Stimulated activated naive B cell treated with anti-CD40 and anti-IgM and Interleukin-4, amounts not matched to agents 10 μg/mL and 1 μg/mL and 100 μg/mL, for 72 hours (primary cell): ENCODE measurements at regions not wholly inside any gene's neighbourhood (a gene's known extent, or its start where the extent isn't known, plus 50 kb on each side); places are given as distances from the start of the nearest gene placed in this dataset.

Experiments
- ATAC-seq, 2 donors: fragments of 150-1000 bp; cut with Tn5 transposase; replicated peaks; 2 replicates each; pipeline ENCODE4 v1.10.0; 2021; ENCODE audit warnings: moderate library complexity in 1 of 2
- DNase-seq: peaks from one replicate; pipeline ENCODE4 v3.0.0; 2021
- H3K27ac Mint-ChIP-seq: one replicate; pipeline ENCODE4 v1.8.0; 2022; ENCODE audit warnings: mild to moderate bottlenecking, mixed read lengths
- H3K27me3 Mint-ChIP-seq, 2 donors: one replicate each; pipeline ENCODE4 v1.8.0; 2022; ENCODE audit warnings: mixed read lengths in 2 of 2
- H3K36me3 Mint-ChIP-seq, 2 donors: one replicate each; pipeline ENCODE4 v1.8.0; 2022; ENCODE audit warnings: mixed read lengths in 2 of 2, mild to moderate bottlenecking in 1 of 2
- H3K4me1 Mint-ChIP-seq, 2 donors: one replicate each; pipeline ENCODE4 v1.8.0; 2022; ENCODE audit warnings: mixed read lengths in 2 of 2, mild to moderate bottlenecking in 1 of 2
- H3K4me3 Mint-ChIP-seq, 2 donors: one replicate each; pipeline ENCODE4 v1.8.0; 2022; ENCODE audit warnings: mild to moderate bottlenecking in 2 of 2, mixed read lengths in 2 of 2, moderate library complexity in 1 of 2
- H3K9me3 Mint-ChIP-seq, 2 donors: one replicate each; pipeline ENCODE4 v1.8.0; 2022; ENCODE audit warnings: mixed read lengths in 2 of 2, mild to moderate bottlenecking in 1 of 2

- H3K9me3 Mint-ChIP-seq, result no peaks in the 10 kb centered on the region
- H3K27me3 Mint-ChIP-seq, result peaks cover 0 to 14% of the 10 kb centered on the region in 2 donors
- no peak overlapping the region for H3K4me3 Mint-ChIP-seq
- no peak overlapping the region for H3K27ac Mint-ChIP-seq
- ATAC-seq (no peak), DNase-seq (no peak)
- peaks cover 4 to 9% of the 10 kb centered on the region in 2 donors for H3K4me1 Mint-ChIP-seq
- no peaks in the 10 kb centered on the region for H3K36me3 Mint-ChIP-seq
Observed at GRCh38 chr1:4119516-4120220, 219.6 kb upstream of the C1orf174 start.

- Mint-ChIP-seq H3K36me3 (no peaks in the 10 kb centered on the region), H3K27ac (no peak overlapping the region), H3K27me3 (peaks cover 0 to 17% of the 10 kb centered on the region in 2 donors), H3K9me3 (no peaks in the 10 kb centered on the region), H3K4me3 (no peak overlapping the region), H3K4me1 (peaks cover 4 to 9% of the 10 kb centered on the region in 2 donors)
- DNase-seq (no peak), ATAC-seq (no peak)
Observed at GRCh38 chr1:4120557-4121292, 220.7 kb upstream of the C1orf174 start.

- DNase-seq (no peak), ATAC-seq (no peak)
- Mint-ChIP-seq H3K4me1 (peaks cover 4 to 9% of the 10 kb centered on the region in 2 donors), H3K9me3 (no peaks in the 10 kb centered on the region), H3K4me3 (no peak overlapping the region), H3K36me3 (no peaks in the 10 kb centered on the region), H3K27me3 (peaks cover 0 to 17% of the 10 kb centered on the region in 2 donors), H3K27ac (no peak overlapping the region)
Observed at GRCh38 chr1:4121293-4121684, 221.2 kb upstream of the C1orf174 start.

- H3K27me3 Mint-ChIP-seq, result peaks cover 0 to 13% of the 10 kb centered on the region in 2 donors
- no peak overlapping the region for H3K4me3 Mint-ChIP-seq
- ATAC-seq (no peak), DNase-seq (no peak)
- no peak overlapping the region for H3K27ac Mint-ChIP-seq
- H3K4me1 Mint-ChIP-seq, result peaks cover 4 to 9% of the 10 kb centered on the region in 2 donors
- peaks cover 0 to under 1% of the 10 kb centered on the region in 2 donors for H3K9me3 Mint-ChIP-seq
- H3K36me3 Mint-ChIP-seq, result no peaks in the 10 kb centered on the region
Observed at GRCh38 chr1:4121834-4122512, 221.9 kb upstream of the C1orf174 start.

- peaks cover 0 to 3% of the 10 kb centered on the region in 2 donors for H3K9me3 Mint-ChIP-seq
- no peak overlapping the region for H3K4me3 Mint-ChIP-seq
- H3K36me3 Mint-ChIP-seq, result no peaks in the 10 kb centered on the region
- ATAC-seq (no peak), DNase-seq (no peak)
- no peak overlapping the region for H3K27ac Mint-ChIP-seq
- H3K27me3 Mint-ChIP-seq, result peaks cover 0 to 13% of the 10 kb centered on the region in 2 donors
- peaks cover 4 to 9% of the 10 kb centered on the region in 2 donors for H3K4me1 Mint-ChIP-seq
Observed at GRCh38 chr1:4122513-4123160, 222.6 kb upstream of the C1orf174 start.

- Mint-ChIP-seq H3K4me1 (peaks cover 0 to 2% of the 10 kb centered on the region in 2 donors), H3K27ac (no peak overlapping the region), H3K9me3 (peaks cover 0 to 3% of the 10 kb centered on the region in 2 donors), H3K4me3 (no peak overlapping the region), H3K36me3 (no peaks in the 10 kb centered on the region), H3K27me3 (peaks cover 0 to 8% of the 10 kb centered on the region in 2 donors)
- ATAC-seq (no peak), DNase-seq (no peak)
Observed at GRCh38 chr1:4124631-4125145, 224.6 kb upstream of the C1orf174 start.

- ATAC-seq (no peak), DNase-seq (no peak)
Observed at GRCh38 chr1:4126251-4126650, 226.2 kb upstream of the C1orf174 start.

GRCh38 chr1:4126731-4127591 lies 226.9 kb upstream of the C1orf174 start:
- Mint-ChIP-seq H3K27ac (no peak overlapping the region), H3K36me3 (no peaks in the 10 kb centered on the region), H3K27me3 (peaks cover 0 to 12% of the 10 kb centered on the region in 2 donors), H3K4me3 (no peak overlapping the region), H3K9me3 (peaks cover 0 to 3% of the 10 kb centered on the region in 2 donors), H3K4me1 (no peaks in the 10 kb centered on the region)
- DNase-seq (no peak), ATAC-seq (no peak)

More at GRCh38 chr1:4126251-4126650, 226.2 kb upstream of the C1orf174 start:
- no peaks in the 10 kb centered on the region for H3K36me3 Mint-ChIP-seq
- no peak overlapping the region for H3K4me3 Mint-ChIP-seq
- H3K27ac Mint-ChIP-seq, result no peak overlapping the region
- H3K4me1 Mint-ChIP-seq, result no peaks in the 10 kb centered on the region
- H3K9me3 Mint-ChIP-seq, result peaks cover 0 to 3% of the 10 kb centered on the region in 2 donors
- H3K27me3 Mint-ChIP-seq, result peaks cover 0 to 10% of the 10 kb centered on the region in 2 donors

- H3K4me3 Mint-ChIP-seq, result no peak overlapping the region
- H3K36me3 Mint-ChIP-seq, result no peaks in the 10 kb centered on the region
- peaks cover 0 to 3% of the 10 kb centered on the region in 2 donors for H3K9me3 Mint-ChIP-seq
- H3K27ac Mint-ChIP-seq, result no peak overlapping the region
- peaks cover 2 to 18% of the 10 kb centered on the region in 2 donors for H3K27me3 Mint-ChIP-seq
- no peak for DNase-seq
- no peaks in the 10 kb centered on the region for H3K4me1 Mint-ChIP-seq
- ATAC-seq, result no peak
Observed at GRCh38 chr1:4127592-4128140, 227.6 kb upstream of the C1orf174 start.

- no peak for ATAC-seq
Observed at GRCh38 chr1:4128616-4129015, 228.5 kb upstream of the C1orf174 start.

GRCh38 chr1:4129693-4130092 lies 229.6 kb upstream of the C1orf174 start:
- Mint-ChIP-seq H3K36me3 (no peaks in the 10 kb centered on the region), H3K27me3 (peaks cover 8 to 21% of the 10 kb centered on the region in 2 donors), H3K27ac (no peak overlapping the region), H3K4me1 (no peaks in the 10 kb centered on the region), H3K9me3 (peaks cover 0 to 3% of the 10 kb centered on the region in 2 donors), H3K4me3 (no peak overlapping the region)
- DNase-seq (no peak), ATAC-seq (no peak)

More at GRCh38 chr1:4128616-4129015, 228.5 kb upstream of the C1orf174 start:
- peaks cover 0 to 3% of the 10 kb centered on the region in 2 donors for H3K9me3 Mint-ChIP-seq
- H3K27ac Mint-ChIP-seq, result no peak overlapping the region
- peaks cover 8 to 21% of the 10 kb centered on the region in 2 donors for H3K27me3 Mint-ChIP-seq
- no peaks in the 10 kb centered on the region for H3K4me1 Mint-ChIP-seq
- no peaks in the 10 kb centered on the region for H3K36me3 Mint-ChIP-seq
- no peak overlapping the region for H3K4me3 Mint-ChIP-seq
- DNase-seq, result no peak

- Mint-ChIP-seq H3K36me3 (no peaks in the 10 kb centered on the region), H3K4me1 (no peaks in the 10 kb centered on the region), H3K27ac (no peak overlapping the region), H3K27me3 (peaks cover 8 to 18% of the 10 kb centered on the region in 2 donors), H3K4me3 (no peak overlapping the region), H3K9me3 (peaks cover 0 to 3% of the 10 kb centered on the region in 2 donors)
- no peak for ATAC-seq
- no peak for DNase-seq
Observed at GRCh38 chr1:4130096-4130495, 230.0 kb upstream of the C1orf174 start.

GRCh38 chr1:4131734-4132133 lies 231.7 kb upstream of the C1orf174 start:
- peaks cover 0 to 9% of the 10 kb centered on the region in 2 donors for H3K36me3 Mint-ChIP-seq
- H3K9me3 Mint-ChIP-seq, result peaks cover 13 to 17% of the 10 kb centered on the region in 2 donors
- H3K4me1 Mint-ChIP-seq, result peaks cover 0 to 2% of the 10 kb centered on the region in 2 donors
- ATAC-seq, result no peak
- DNase-seq, result no peak
- no peak overlapping the region for H3K27ac Mint-ChIP-seq
- no peak overlapping the region for H3K4me3 Mint-ChIP-seq
- H3K27me3 Mint-ChIP-seq, result peaks cover 8 to 25% of the 10 kb centered on the region in 2 donors
